Fibroblast of pulmonary artery (primary cell): ENCODE measurements at regions not wholly inside any gene's neighbourhood (a gene's known extent, or its start where the extent isn't known, plus 50 kb on each side); places are given as distances from the start of the nearest gene placed in this dataset.
A peak's percentile ranks its signal among the peaks of the same experiment; 100 is the strongest.
"Not testable (repeated sequence)": the region's sequence is repeated elsewhere in the genome, so short reads cannot be mapped to it uniquely, and the experiment has no call there.

Experiments used
- DNase-seq: peaks from one replicate; pipeline ENCODE4 v3.0.0-alpha.2; 2010; ENCODE audit warnings: low read depth
- H3K4me3 ChIP-seq: replicated peaks from 2 replicates; pipeline ENCODE4 v1.5.1; 2011; ENCODE audit warnings: low read depth, mild to moderate bottlenecking, control low read depth, low read length, moderate library complexity
- CTCF ChIP-seq: IDR thresholded peaks from 2 replicates; pipeline ENCODE4 v1.5.1; 2011; ENCODE audit warnings: mild to moderate bottlenecking, control low read depth, low read length, inconsistent platforms; ENCODE audit errors: missing control alignments

GRCh38 chrX:115387327-115387726 lies 97.8 kb downstream of the LUZP4 start:
- H3K4me3 ChIP-seq, result no peak overlapping the region
- TF ChIP-seq CTCF, result no peak
- no peak for DNase-seq

- TF ChIP-seq CTCF, result no peak
- no peak overlapping the region for H3K4me3 ChIP-seq
- peak; percentile 86 for DNase-seq
Observed at GRCh38 chrX:115388879-115389278, 99.4 kb downstream of the LUZP4 start.

GRCh38 chrX:115390078-115390477 lies 100.6 kb downstream of the LUZP4 start:
- DNase-seq, result no peak
- no peak overlapping the region for H3K4me3 ChIP-seq
- TF ChIP-seq CTCF, result no peak

GRCh38 chrX:115392031-115392430 lies 102.5 kb downstream of the LUZP4 start:
- no peak for TF ChIP-seq CTCF
- no peak for DNase-seq

GRCh38 chrX:115392871-115393270 lies 103.4 kb downstream of the LUZP4 start:
- H3K4me3 ChIP-seq, result no peak overlapping the region
- no peak for TF ChIP-seq CTCF
- DNase-seq, result no peak

More at GRCh38 chrX:115392031-115392430, 102.5 kb downstream of the LUZP4 start:
- H3K4me3 ChIP-seq, result no peak overlapping the region

GRCh38 chrX:115393271-115393670 lies 103.8 kb downstream of the LUZP4 start:
- DNase-seq, result peak; percentile 73
- TF ChIP-seq CTCF, result no peak
- no peak overlapping the region for H3K4me3 ChIP-seq

GRCh38 chrX:115394806-115395205 lies 105.3 kb downstream of the LUZP4 start:
- not testable (repeated sequence) for DNase-seq, H3K4me3 ChIP-seq
